Fibroblast of peridontal ligament (primary cell): ENCODE measurements at regions not wholly inside any gene's neighbourhood (a gene's known extent, or its start where the extent isn't known, plus 50 kb on each side); places are given as distances from the start of the nearest gene placed in this dataset.
"Not testable (repeated sequence)": the region's sequence is repeated elsewhere in the genome, so short reads cannot be mapped to it uniquely, and the experiment has no call there.

Experiments used
- DNase-seq: peaks from one replicate; pipeline ENCODE4 v3.0.0-alpha.2; 2010; ENCODE audit errors: extremely low read depth

GRCh38 chrX:9267415-9267814 is 197.4 kb upstream of the TBL1X start:
- no peak for DNase-seq

- DNase-seq = no peak
Measured at GRCh38 chrX:9269134-9269533, 195.7 kb upstream of the TBL1X start.

DNA sequence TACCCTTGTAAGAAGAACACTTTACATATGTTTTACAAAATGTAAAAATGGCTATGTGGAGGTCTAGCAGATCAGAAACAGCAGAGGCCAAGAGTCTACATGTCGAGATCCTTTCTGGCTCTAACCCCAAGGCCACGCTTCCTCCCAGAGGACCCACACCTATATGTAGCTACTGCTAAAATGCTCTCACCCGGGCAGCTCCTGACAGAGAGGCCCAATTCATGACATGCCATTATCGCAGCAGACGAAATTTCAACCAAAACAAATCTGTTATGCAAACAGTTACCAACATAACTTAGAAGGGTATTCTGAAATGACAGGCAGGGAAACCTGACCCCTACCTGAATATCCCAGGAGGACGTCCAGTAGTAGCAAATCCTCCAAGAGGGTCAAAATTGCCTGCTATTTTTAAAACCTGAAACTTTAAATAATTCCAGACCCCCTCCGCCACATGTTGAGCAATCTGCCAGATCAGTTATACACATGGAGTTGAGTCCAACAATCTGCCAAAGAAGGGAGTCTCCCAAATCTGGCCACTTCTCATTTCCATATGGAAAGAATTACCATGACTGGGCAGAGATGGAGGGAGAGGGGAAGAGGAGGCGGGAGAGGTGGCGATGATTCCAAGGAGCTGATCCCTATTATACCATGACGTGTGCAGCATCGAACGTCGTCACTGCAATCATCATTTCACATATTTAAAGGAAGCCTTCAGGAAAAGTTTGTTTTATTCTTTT is 192.9 kb upstream of the TBL1X start:
- DNase-seq = peak; percentile 69

- no peak for DNase-seq
Measured at GRCh38 chrX:9273744-9274143, 191.1 kb upstream of the TBL1X start.

DNA sequence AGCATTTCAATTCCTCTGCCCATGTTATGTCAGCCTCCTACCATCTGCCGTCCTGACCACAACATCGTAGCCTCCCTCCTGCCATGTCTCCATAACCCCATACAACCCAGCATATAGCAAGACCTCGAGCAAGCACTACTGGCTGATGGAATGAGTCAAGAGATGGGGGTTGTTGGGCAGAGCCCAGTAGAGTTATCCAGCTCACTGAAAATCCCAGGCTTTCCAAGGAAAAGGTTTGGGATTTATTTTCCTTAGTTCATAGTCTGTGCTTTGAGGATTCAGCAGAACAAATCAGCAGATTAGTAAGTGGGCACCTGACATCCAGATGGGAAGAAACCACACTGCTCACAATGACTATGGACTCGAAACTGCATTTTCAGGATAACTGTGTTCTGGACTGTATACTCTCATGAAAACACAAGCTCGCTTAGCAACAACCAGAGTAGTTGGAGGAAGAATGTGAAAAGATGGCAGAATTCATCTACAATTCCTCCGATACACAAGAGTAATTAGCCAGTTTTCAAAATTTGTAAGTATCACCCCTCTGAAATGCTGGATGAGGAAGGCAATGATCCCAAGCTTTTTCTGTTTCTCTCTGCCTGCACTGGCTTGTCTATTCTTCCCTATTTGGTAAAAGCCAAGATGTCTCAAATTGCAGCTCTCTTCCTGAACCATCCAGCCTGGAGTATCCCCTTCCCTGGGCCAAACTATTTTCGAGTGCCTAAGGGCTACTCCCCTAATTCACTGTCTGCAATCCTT is 186.2 kb upstream of the TBL1X start:
- DNase-seq = peak; percentile 65

GRCh38 chrX:9279234-9279544 is 185.7 kb upstream of the TBL1X start:
- peak; percentile 73 for DNase-seq

DNA sequence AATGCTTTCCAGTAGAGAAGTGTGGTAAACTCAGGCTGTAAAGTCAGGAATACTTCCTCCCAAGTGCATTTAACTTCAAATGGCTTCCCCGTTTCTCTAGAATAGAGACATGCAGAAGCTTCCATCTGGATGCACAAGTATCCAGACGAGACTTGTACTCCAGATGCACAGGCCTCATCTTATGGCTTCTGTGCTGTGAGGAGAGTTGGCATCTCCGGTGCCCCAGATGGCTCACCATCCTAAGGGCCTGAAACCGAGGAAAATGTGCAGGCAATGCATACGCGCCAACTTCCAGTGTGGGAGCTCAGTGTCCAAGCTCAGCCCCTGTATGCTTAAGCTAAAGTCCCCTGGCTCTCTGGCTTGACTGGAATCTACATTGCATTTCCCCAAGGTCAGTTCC is 184.0 kb upstream of the TBL1X start:
- DNase-seq = no peak

DNA sequence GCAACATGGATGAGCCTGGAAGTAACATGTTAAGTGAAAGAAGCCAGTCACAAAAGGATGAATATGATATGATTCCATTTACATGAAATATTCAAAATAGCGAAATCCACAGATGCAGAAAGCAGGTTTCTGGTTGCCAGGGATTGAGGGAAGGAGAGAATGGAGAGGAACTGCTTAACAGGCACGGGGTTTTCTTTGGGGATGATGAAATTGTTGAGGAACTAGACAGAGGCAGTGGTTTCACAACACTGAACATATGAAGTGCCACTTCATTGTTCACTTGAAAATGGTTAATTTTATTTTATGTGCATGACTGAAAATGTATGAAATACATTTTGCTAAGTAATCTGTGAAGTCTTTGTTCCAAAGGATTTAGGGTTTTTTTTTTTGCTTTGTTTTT is 182.5 kb upstream of the TBL1X start:
- no peak for DNase-seq

DNA sequence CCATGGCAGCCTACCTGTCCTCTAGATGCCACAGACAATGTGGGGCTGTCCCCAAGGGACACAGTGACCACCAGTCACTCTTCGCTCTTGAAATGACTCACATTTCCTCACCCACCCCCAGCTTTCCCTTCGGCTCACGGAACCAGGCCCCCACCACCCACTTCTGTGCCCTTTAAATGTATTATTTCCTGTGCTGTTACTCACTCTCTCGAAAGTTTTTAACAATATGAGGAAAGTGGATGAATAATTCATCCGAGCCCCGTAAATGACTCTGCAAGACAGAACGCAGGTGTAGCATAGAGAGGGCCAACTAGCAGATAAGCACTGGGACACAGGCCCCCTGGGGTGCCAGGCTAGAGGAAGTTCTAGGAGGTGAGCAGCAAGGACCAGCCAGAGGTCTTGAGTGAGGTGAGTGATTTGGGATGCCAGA is 179.5 kb upstream of the TBL1X start:
- no peak for DNase-seq

GRCh38 chrX:9286234-9286633 is 178.6 kb upstream of the TBL1X start:
- DNase-seq = no peak

DNA sequence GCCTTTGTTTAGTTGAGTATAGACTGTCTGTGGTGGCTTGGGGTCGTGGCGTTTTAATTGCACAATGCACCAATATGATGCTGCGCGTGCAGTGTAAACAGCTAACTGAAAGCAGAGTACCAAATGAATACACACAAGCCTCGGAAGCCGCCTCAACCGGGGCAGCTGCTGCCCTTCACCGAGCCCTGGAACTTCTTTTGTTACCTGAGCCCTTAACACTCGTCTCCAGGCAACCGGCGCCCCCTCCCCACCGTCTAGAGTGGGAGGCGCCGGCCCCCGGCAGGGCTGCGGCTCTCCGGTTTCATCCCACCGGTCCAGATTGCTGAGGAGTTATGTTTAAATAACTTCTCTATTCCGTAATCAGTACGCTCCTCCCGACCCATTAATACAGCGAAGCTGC is 173.2 kb upstream of the TBL1X start:
- no peak for DNase-seq

DNA sequence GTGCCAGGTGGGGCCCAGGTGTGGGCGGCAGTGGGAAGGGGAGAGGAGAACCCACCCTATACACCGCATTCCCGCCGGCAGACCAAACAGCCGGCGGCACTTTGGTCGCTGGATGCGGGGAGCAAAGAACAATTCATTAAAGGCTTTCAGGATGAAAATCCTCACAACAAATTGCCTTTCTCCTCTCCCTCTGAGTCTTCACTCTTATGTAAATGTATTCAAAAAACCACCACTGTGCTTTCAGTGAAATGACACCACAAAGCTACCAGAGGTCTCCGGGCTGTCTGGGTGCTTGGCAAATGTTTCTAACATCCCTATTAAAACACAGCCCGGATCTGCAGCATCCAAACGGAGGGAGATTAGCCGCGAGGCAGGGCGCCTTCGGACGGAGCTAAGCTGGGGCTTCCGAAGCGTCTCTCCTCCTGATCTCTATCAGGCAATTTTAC is 171.8 kb upstream of the TBL1X start:
- no peak for DNase-seq

DNA sequence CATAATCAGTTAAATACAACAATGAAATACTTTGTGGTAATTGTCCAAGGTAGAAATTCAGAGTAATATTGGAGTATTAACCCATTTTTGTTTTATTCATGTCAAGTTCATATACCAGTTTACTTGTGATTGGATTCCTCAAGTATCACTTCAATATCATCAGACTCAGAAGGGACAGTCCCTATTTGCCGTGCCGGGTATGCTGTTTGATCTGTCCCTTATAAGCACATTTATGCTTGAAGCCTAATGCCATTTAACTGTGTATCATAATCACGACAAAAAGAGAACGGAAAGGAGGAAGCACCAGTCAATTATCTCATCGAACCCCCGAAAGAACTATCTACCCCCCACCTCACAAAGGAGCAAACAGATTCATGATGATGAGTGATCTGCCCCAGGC is 171.0 kb upstream of the TBL1X start:
- DNase-seq = no peak

GRCh38 chrX:9295551-9295950 is 169.3 kb upstream of the TBL1X start:
- DNase-seq = no peak

- DNase-seq = no peak
Measured at GRCh38 chrX:9298221-9298620, 166.6 kb upstream of the TBL1X start.

- not testable (repeated sequence) for DNase-seq
Measured at GRCh38 chrX:9299681-9300080, 165.2 kb upstream of the TBL1X start.

DNA sequence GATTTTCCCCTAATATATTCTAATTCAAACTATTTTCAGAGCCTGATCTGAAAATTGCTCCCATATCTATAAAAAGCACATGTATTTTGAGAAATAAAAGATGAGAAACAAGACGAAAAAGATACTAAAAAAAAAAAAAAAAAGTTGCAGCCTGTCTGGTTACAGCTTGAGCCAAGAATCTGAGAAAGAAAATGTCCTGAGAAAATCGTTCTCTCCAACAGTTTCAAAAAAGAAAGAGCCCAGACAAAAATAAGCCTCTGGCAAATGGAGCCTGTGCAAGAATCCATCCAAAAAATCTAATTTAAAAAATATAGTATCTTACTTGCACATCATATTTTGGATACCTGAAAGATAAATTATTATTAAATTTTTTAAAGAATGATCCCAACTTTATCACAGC is 163.0 kb upstream of the TBL1X start:
- DNase-seq = no peak

GRCh38 chrX:9302381-9302780 is 162.5 kb upstream of the TBL1X start:
- no peak for DNase-seq

GRCh38 chrX:9308426-9308825 is 156.4 kb upstream of the TBL1X start:
- peak; percentile 34 for DNase-seq

DNA sequence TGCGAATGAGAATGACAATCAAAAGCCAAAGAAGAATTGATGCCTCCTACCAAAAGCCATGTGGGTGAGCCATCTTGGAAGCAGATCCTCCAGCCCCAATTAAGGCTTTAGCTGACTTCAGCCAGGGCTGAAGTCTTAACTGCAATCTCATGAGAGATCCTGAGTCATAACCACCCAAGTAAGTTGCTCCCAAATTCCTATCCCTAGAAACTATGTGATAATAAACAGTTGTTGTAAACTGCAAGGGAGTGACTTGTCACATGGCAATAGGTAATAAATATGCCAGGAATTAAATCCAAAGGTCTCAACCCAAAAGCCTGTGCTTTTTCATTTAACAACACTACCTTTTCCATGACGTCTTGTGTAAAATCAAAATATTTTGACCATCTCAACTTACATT is 154.2 kb upstream of the TBL1X start:
- peak; percentile 51 for DNase-seq

DNA sequence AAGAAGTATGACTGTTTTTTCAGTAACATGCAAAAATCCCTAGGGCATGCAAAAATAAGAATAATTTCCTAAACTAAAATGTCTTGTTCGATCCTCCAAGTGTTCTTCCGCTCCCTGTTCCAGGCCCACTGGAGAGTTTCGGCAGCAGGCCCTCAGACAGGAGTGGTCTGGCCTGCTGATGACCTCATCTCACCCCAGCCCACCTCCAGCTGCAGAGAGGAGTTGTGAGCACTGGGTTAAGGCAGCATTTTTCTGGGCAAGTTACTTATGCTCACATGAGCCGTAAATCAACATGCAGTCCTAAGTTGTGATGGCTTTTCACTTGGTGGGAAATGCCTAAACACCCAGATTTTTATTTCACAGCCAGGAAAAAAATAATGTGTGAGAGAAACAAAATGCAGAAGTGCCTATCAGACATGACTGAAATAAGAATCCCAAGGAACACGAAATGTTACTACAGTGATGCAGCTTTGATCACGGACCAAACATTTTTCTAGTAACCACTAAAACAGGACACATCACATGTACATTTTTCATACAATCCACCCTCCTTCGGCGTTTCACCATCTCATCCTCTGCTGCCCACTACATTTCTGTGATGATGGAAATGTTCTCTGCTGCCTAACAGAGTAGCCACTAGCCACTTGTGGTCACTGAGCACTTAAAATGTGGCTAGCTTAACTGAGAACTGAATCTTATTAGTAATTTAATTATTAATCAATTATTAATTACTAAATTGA is 153.3 kb upstream of the TBL1X start:
- DNase-seq = no peak

DNA sequence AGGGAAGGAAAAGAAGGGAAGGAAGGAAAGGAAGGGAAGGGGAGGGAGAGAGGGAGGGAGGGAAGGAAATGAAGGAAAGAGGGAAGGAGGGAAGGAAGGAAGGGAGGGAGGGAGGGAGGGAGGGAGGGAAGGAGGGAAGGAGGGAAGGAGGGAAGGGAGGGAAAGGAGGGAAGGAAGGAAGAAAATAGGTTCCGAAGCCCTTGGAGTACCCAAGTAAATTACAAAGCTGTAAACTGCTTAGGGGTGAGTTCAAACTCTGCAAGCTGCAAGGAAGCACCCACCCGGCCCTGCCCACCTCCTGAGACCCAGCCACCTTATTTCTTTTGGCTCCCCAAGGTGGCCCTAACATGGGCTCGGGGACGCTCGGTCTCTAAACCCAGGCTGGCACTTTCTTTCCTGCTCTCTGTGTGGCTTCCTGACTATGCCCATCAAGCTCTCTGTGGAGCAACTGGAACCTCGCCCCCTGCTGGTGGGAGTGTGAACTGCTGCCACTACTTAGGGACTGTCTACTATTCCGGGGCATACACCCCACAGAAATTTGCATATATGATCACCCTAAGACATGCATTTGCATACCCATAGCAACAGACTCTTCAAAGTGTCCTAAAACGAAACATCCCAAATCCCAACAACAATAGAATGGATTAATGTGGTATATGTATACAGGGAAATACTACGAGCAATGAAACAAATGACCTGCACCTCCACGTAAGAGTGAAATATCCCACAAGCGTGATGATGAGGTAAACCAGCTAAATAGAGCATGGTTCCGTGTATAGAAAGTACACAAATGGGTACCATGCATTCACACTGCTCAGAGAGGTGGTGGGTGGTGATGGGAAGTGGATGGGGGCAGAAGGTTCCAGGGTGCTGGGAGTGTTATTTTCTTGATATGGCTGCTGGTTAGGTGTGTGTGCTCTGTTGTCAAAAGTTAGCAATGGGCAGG is 151.7 kb upstream of the TBL1X start:
- DNase-seq = no peak
